ENCODE measurements at regions not wholly inside any gene's neighbourhood (a gene's known extent, or its start where the extent isn't known, plus 50 kb on each side); places are given as distances from the start of the nearest gene placed in this dataset.

DNA sequence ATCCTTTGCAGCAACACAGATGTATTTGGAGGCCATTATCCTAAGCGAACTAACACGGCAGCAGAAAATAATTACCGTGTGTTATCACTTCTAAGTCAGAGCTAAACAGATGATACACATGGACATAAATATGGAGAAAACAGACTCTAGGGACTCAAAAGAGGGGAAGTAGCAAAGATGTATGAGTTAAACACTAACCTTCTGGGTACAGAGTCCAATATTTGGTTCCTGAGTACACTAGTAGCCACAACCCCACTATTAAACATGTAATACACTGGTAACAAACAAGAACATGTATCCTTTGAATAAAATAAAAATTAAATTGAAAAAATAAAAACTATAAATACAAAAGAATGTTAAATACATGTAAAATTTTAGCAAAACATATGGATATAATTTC, 118.0 kb upstream of the SLITRK5 start:
- ATAC-seq (no peak), DNase-seq (ENCODE audit: low read depth, low spot score) (no peak)
- BruUV-seq (replicated peaks): no TSS peak
- H3K27ac ChIP-seq (ENCODE audit: low read length): no peak overlapping the region
- in situ Hi-C loops (cut with HindIII; ENCODE audit: low pct_unique_long_range_greater_than_20kb, low sequenced_read_pairs): no loop called here
- H3K9me3 ChIP-seq (ENCODE audit: control insufficient read depth, insufficient read depth, low read depth, low read length): no peaks in the 10 kb centered on the region
- TF ChIP-seq, protein P1, sequence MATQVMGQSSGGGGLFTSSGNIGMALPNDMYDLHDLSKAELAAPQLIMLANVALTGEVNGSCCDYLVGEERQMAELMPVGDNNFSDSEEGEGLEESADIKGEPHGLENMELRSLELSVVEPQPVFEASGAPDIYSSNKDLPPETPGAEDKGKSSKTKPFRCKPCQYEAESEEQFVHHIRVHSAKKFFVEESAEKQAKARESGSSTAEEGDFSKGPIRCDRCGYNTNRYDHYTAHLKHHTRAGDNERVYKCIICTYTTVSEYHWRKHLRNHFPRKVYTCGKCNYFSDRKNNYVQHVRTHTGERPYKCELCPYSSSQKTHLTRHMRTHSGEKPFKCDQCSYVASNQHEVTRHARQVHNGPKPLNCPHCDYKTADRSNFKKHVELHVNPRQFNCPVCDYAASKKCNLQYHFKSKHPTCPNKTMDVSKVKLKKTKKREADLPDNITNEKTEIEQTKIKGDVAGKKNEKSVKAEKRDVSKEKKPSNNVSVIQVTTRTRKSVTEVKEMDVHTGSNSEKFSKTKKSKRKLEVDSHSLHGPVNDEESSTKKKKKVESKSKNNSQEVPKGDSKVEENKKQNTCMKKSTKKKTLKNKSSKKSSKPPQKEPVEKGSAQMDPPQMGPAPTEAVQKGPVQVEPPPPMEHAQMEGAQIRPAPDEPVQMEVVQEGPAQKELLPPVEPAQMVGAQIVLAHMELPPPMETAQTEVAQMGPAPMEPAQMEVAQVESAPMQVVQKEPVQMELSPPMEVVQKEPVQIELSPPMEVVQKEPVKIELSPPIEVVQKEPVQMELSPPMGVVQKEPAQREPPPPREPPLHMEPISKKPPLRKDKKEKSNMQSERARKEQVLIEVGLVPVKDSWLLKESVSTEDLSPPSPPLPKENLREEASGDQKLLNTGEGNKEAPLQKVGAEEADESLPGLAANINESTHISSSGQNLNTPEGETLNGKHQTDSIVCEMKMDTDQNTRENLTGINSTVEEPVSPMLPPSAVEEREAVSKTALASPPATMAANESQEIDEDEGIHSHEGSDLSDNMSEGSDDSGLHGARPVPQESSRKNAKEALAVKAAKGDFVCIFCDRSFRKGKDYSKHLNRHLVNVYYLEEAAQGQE (IDR thresholded peaks at IDR 0.05; ENCODE audit: insufficient read depth in 1 of 2, low read depth in 2 of 2, low read length in 1 of 2): no peak
- no peak for TF ChIP-seq TCF7L2 (IDR thresholded peaks at IDR 0.05; ENCODE audit: low read depth, low read length)
- no peak for TF ChIP-seq POLR2AphosphoS5 (IDR thresholded peaks at IDR 0.05; ENCODE audit: low read depth, low read length)
- TF ChIP-seq, protein P2, sequence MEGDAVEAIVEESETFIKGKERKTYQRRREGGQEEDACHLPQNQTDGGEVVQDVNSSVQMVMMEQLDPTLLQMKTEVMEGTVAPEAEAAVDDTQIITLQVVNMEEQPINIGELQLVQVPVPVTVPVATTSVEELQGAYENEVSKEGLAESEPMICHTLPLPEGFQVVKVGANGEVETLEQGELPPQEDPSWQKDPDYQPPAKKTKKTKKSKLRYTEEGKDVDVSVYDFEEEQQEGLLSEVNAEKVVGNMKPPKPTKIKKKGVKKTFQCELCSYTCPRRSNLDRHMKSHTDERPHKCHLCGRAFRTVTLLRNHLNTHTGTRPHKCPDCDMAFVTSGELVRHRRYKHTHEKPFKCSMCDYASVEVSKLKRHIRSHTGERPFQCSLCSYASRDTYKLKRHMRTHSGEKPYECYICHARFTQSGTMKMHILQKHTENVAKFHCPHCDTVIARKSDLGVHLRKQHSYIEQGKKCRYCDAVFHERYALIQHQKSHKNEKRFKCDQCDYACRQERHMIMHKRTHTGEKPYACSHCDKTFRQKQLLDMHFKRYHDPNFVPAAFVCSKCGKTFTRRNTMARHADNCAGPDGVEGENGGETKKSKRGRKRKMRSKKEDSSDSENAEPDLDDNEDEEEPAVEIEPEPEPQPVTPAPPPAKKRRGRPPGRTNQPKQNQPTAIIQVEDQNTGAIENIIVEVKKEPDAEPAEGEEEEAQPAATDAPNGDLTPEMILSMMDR (IDR thresholded peaks at IDR 0.05): no peak
- TF ChIP-seq SIN3A (IDR thresholded peaks at IDR 0.05; ENCODE audit: borderline replicate concordance, insufficient read depth, low read depth, low read length): no peak
- POLR2A ChIA-PET: no interaction called here
- CTCF ChIA-PET: no interaction called here
- H3K27me3 ChIP-seq (ENCODE audit: control insufficient read depth, insufficient read depth, low read length): no peaks in the 10 kb centered on the region
- intact Hi-C loops (cut with micrococcal nuclease; ENCODE audit: unreplicated experiment): no loop called here
- H3K4me3 ChIP-seq (ENCODE audit: low read depth in 2 of 2, low read length in 2 of 2): no peak overlapping the region
- no peaks in the 10 kb centered on the region for H3K4me1 ChIP-seq (ENCODE audit: control insufficient read depth, insufficient read depth, low read length)
- H3K36me3 ChIP-seq (ENCODE audit: control insufficient read depth, insufficient read depth, low read length): no peaks in the 10 kb centered on the region

DNA sequence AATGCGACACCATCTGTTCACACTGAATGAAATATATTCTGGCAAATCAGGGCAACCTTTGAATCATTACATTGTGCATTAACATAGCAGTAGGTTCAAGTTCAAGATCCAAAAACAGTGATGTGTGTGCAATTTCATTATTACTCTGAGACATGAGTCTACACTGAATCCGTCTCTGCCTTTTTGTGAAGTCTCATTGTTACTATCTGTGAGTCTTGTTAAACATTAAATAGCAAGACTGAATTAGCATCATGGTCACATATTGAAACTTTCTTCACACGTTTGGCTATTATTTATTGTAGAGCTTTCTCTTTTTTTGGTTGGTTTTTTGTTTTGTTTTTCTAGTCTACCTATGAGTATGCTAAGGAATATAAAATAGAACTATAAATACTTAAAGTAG, 117.1 kb upstream of the SLITRK5 start:
- ChIA-PET POLR2A (no interaction called here), CTCF (no interaction called here)
- no TSS peak for BruUV-seq (replicated peaks)
- no peak for DNase-seq (ENCODE audit: low read depth, low spot score)
- in situ Hi-C loops (cut with HindIII; ENCODE audit: low pct_unique_long_range_greater_than_20kb, low sequenced_read_pairs) (no loop called here), intact Hi-C loops (cut with micrococcal nuclease; ENCODE audit: unreplicated experiment) (no loop called here)
- no peak for TF ChIP-seq POLR2AphosphoS5 (IDR thresholded peaks at IDR 0.05; ENCODE audit: low read depth, low read length)
- no peak for TF ChIP-seq SIN3A (IDR thresholded peaks at IDR 0.05; ENCODE audit: borderline replicate concordance, insufficient read depth, low read depth, low read length)
- TF ChIP-seq, protein P1 (IDR thresholded peaks at IDR 0.05; ENCODE audit: insufficient read depth in 1 of 2, low read depth in 2 of 2, low read length in 1 of 2): no peak
- no peak for TF ChIP-seq TCF7L2 (IDR thresholded peaks at IDR 0.05; ENCODE audit: low read depth, low read length)
- TF ChIP-seq, protein P2 (IDR thresholded peaks at IDR 0.05): no peak
- no peaks in the 10 kb centered on the region for H3K9me3 ChIP-seq (ENCODE audit: control insufficient read depth, insufficient read depth, low read depth, low read length)
- no peak overlapping the region for H3K4me3 ChIP-seq (ENCODE audit: low read depth in 2 of 2, low read length in 2 of 2)
- H3K27me3 ChIP-seq (ENCODE audit: control insufficient read depth, insufficient read depth, low read length): no peaks in the 10 kb centered on the region
- no peaks in the 10 kb centered on the region for H3K36me3 ChIP-seq (ENCODE audit: control insufficient read depth, insufficient read depth, low read length)
- H3K27ac ChIP-seq (ENCODE audit: low read length): no peak overlapping the region
- no peak for ATAC-seq
- H3K4me1 ChIP-seq (ENCODE audit: control insufficient read depth, insufficient read depth, low read length): no peaks in the 10 kb centered on the region
